ENCODE measurements at regions not wholly inside any gene's neighbourhood (a gene's known extent, or its start where the extent isn't known, plus 50 kb on each side); places are given as distances from the start of the nearest gene placed in this dataset.

GRCh38 chr22:25353516-25354445 is 134.3 kb downstream of the CRYBB2 start:
- Histone ChIP-seq H3K79me2 (ENCODE audit: low read length) (no peaks in the 10 kb centered on the region), H3K9me2 (replicated peaks; ENCODE audit: low read length) (no peaks in the 10 kb centered on the region), H3K4me2 (ENCODE audit: low read length) (no peak overlapping the region), H3K4me3 (ENCODE audit: low read length) (no peak overlapping the region), H3K4me1 (ENCODE audit: insufficient read depth, low read length) (no peaks in the 10 kb centered on the region), H2AFZ (ENCODE audit: low read length) (no peak overlapping the region), H3K9ac (ENCODE audit: low read length) (no peak overlapping the region), H3K27me3 (ENCODE audit: low read length) (no peaks in the 10 kb centered on the region), H3F3A (ENCODE audit: low read length, unreplicated experiment) (no peaks in the 10 kb centered on the region), H3K27ac (ENCODE audit: low read length) (no peak overlapping the region), H3K36me3 (ENCODE audit: low read depth, low read length) (peaks cover 13% of the 10 kb centered on the region), H4K20me1 (ENCODE audit: low read length) (no peaks in the 10 kb centered on the region), H3K9me3 (ENCODE audit: low read length) (no peaks in the 10 kb centered on the region)
- no peak for ATAC-seq
- TF ChIP-seq, protein P1, sequence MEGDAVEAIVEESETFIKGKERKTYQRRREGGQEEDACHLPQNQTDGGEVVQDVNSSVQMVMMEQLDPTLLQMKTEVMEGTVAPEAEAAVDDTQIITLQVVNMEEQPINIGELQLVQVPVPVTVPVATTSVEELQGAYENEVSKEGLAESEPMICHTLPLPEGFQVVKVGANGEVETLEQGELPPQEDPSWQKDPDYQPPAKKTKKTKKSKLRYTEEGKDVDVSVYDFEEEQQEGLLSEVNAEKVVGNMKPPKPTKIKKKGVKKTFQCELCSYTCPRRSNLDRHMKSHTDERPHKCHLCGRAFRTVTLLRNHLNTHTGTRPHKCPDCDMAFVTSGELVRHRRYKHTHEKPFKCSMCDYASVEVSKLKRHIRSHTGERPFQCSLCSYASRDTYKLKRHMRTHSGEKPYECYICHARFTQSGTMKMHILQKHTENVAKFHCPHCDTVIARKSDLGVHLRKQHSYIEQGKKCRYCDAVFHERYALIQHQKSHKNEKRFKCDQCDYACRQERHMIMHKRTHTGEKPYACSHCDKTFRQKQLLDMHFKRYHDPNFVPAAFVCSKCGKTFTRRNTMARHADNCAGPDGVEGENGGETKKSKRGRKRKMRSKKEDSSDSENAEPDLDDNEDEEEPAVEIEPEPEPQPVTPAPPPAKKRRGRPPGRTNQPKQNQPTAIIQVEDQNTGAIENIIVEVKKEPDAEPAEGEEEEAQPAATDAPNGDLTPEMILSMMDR (conservative IDR thresholded peaks at IDR 0.05; ENCODE audit: low read depth, low read length), result no peak
- TF ChIP-seq EZH2phosphoT487 (IDR thresholded peaks at IDR 0.05; ENCODE audit: borderline replicate concordance, low read length) (no peak), EZH2 (IDR thresholded peaks at IDR 0.05; ENCODE audit: low read length, unreplicated experiment) (no peak)
- CTCF ChIA-PET, result no interaction called here
- POLR2A ChIA-PET (ENCODE audit: unreplicated experiment), result no interaction called here
- intact Hi-C loops (cut with micrococcal nuclease), result no loop called here
- no peak for DNase-seq
- BruUV-seq (replicated peaks), result no TSS peak

DNA sequence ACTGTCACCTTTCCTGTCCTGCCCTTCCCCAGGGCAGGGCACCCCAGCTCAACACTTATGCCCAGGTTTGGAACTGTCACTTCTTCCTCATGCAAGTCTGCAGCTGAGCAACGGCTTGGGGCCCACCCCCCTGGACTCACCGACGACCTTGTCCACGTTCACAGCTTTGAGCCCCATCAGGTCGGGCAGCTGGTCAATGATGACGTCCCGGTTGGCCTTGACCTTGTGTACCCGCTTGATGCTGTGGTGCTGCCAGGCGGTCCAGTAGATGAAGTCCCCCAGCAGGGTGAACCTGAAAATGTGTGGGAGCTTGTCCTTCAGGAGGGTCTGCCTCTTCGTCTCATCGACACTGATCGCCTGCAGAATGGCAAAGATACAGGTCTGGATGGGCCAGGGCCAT is 135.0 kb downstream of the CRYBB2 start:
- no peaks in the 10 kb centered on the region for H3K4me1 ChIP-seq (ENCODE audit: insufficient read depth, low read length)
- H2AFZ ChIP-seq (ENCODE audit: low read length), result no peak overlapping the region
- H3K9me3 ChIP-seq (ENCODE audit: low read length), result no peaks in the 10 kb centered on the region
- TF ChIP-seq, protein P1 (conservative IDR thresholded peaks at IDR 0.05; ENCODE audit: low read depth, low read length), result no peak
- TF ChIP-seq EZH2phosphoT487 (IDR thresholded peaks at IDR 0.05; ENCODE audit: borderline replicate concordance, low read length) (no peak), EZH2 (IDR thresholded peaks at IDR 0.05; ENCODE audit: low read length, unreplicated experiment) (no peak)
- no TSS peak for BruUV-seq (replicated peaks)
- no peaks in the 10 kb centered on the region for H3K9me2 ChIP-seq (replicated peaks; ENCODE audit: low read length)
- CTCF ChIA-PET, result no interaction called here
- no peak overlapping the region for H3K4me2 ChIP-seq (ENCODE audit: low read length)
- H3F3A ChIP-seq (ENCODE audit: low read length, unreplicated experiment), result no peaks in the 10 kb centered on the region
- H3K27ac ChIP-seq (ENCODE audit: low read length), result no peak overlapping the region
- H3K9ac ChIP-seq (ENCODE audit: low read length), result no peak overlapping the region
- H3K27me3 ChIP-seq (ENCODE audit: low read length), result no peaks in the 10 kb centered on the region
- no peaks in the 10 kb centered on the region for H4K20me1 ChIP-seq (ENCODE audit: low read length)
- no peaks in the 10 kb centered on the region for H3K79me2 ChIP-seq (ENCODE audit: low read length)
- POLR2A ChIA-PET (ENCODE audit: unreplicated experiment), result no interaction called here
- intact Hi-C loops (cut with micrococcal nuclease), result no loop called here
- H3K36me3 ChIP-seq (ENCODE audit: low read depth, low read length), result peaks cover 14% of the 10 kb centered on the region
- no peak for DNase-seq
- no peak overlapping the region for H3K4me3 ChIP-seq (ENCODE audit: low read length)
- no peak for ATAC-seq

- no peak for ATAC-seq
- Histone ChIP-seq H3K9me2 (replicated peaks; ENCODE audit: low read length) (no peaks in the 10 kb centered on the region), H3K4me3 (ENCODE audit: low read length) (no peak overlapping the region), H3F3A (ENCODE audit: low read length, unreplicated experiment) (no peaks in the 10 kb centered on the region), H3K27me3 (ENCODE audit: low read length) (no peaks in the 10 kb centered on the region), H3K79me2 (ENCODE audit: low read length) (peaks cover 8% of the 10 kb centered on the region), H3K9ac (ENCODE audit: low read length) (no peak overlapping the region), H4K20me1 (ENCODE audit: low read length) (no peaks in the 10 kb centered on the region), H3K9me3 (ENCODE audit: low read length) (no peaks in the 10 kb centered on the region), H3K4me2 (ENCODE audit: low read length) (no peak overlapping the region), H3K36me3 (ENCODE audit: low read depth, low read length) (peaks cover 10% of the 10 kb centered on the region; the same call in 1 of the 2 replicates), H2AFZ (ENCODE audit: low read length) (no peak overlapping the region), H3K4me1 (ENCODE audit: insufficient read depth, low read length) (no peaks in the 10 kb centered on the region), H3K27ac (ENCODE audit: low read length) (no peak overlapping the region)
- no peak for DNase-seq
- ChIA-PET POLR2A (ENCODE audit: unreplicated experiment) (no interaction called here), CTCF (no interaction called here)
- TF ChIP-seq EZH2 (IDR thresholded peaks at IDR 0.05; ENCODE audit: low read length, unreplicated experiment) (no peak), EZH2phosphoT487 (IDR thresholded peaks at IDR 0.05; ENCODE audit: borderline replicate concordance, low read length) (no peak)
- TF ChIP-seq, protein P1 (conservative IDR thresholded peaks at IDR 0.05; ENCODE audit: low read depth, low read length), result no peak
- no TSS peak for BruUV-seq (replicated peaks)
- intact Hi-C loops (cut with micrococcal nuclease), result no loop called here
These were observed 137.7 kb downstream of the CRYBB2 start for GRCh38 chr22:25357132-25357455.

Data from PC-3 (cell line).